GM19023 (cell line): ENCODE measurements at regions not wholly inside any gene's neighbourhood (a gene's known extent, or its start where the extent isn't known, plus 50 kb on each side); places are given as distances from the start of the nearest gene placed in this dataset.
"Not testable (repeated sequence)": the region's sequence is repeated elsewhere in the genome, so short reads cannot be mapped to it uniquely, and the experiment has no call there.

Experiments used
- ATAC-seq: cut with Tn5 transposase; IDR thresholded peaks from one replicate; pipeline ENCODE4 v1.9.1; 2021; ENCODE audit warnings: mild to moderate bottlenecking, moderate library complexity; ENCODE audit not compliant: unreplicated experiment

- not testable (repeated sequence) for ATAC-seq
Measured at GRCh38 chr10:71107117-71107516, 105.3 kb upstream of the UNC5B start.

GRCh38 chr10:71108042-71108441 is 104.3 kb upstream of the UNC5B start:
- ATAC-seq = not testable (repeated sequence)

GRCh38 chr10:71112138-71112785 is 100.1 kb upstream of the UNC5B start:
- ATAC-seq = no peak

GRCh38 chr10:71116426-71116825 is 95.9 kb upstream of the UNC5B start:
- no peak for ATAC-seq

- not testable (repeated sequence) for ATAC-seq
Measured at GRCh38 chr10:71117589-71117988, 94.8 kb upstream of the UNC5B start.

GRCh38 chr10:71123023-71123422 is 89.3 kb upstream of the UNC5B start:
- no peak for ATAC-seq

- ATAC-seq = no peak
Measured at GRCh38 chr10:71124921-71125748, 87.2 kb upstream of the UNC5B start.

GRCh38 chr10:71125749-71126107 is 86.6 kb upstream of the UNC5B start:
- no peak for ATAC-seq

- ATAC-seq = no peak
Measured at GRCh38 chr10:71126432-71126831, 85.9 kb upstream of the UNC5B start.

GRCh38 chr10:71127104-71127503 is 85.3 kb upstream of the UNC5B start:
- no peak for ATAC-seq

- no peak for ATAC-seq
Measured at GRCh38 chr10:71127773-71128172, 84.6 kb upstream of the UNC5B start.

GRCh38 chr10:71128311-71128980 is 83.9 kb upstream of the UNC5B start:
- ATAC-seq = no peak

- ATAC-seq = no peak
Measured at GRCh38 chr10:71131096-71131495, 81.3 kb upstream of the UNC5B start.

GRCh38 chr10:71131508-71132088 is 80.8 kb upstream of the UNC5B start:
- ATAC-seq = no peak

GRCh38 chr10:71132321-71132810 is 80.0 kb upstream of the UNC5B start:
- no peak for ATAC-seq

- ATAC-seq = no peak
Measured at GRCh38 chr10:71133710-71134686, 78.4 kb upstream of the UNC5B start.

- ATAC-seq = no peak
Measured at GRCh38 chr10:71134732-71135211, 77.6 kb upstream of the UNC5B start.

- no peak for ATAC-seq
Measured at GRCh38 chr10:71135236-71135635, 77.1 kb upstream of the UNC5B start.

GRCh38 chr10:71136036-71136721 is 76.2 kb upstream of the UNC5B start:
- ATAC-seq = no peak
